GM18951 (cell line): ENCODE measurements at regions not wholly inside any gene's neighbourhood (a gene's known extent, or its start where the extent isn't known, plus 50 kb on each side); places are given as distances from the start of the nearest gene placed in this dataset.

Source experiments
- POLR2A ChIP-seq: IDR thresholded peaks from 4 replicates; pipeline ENCODE4 v1.6.1; 2011; ENCODE audit warnings: mild to moderate bottlenecking; ENCODE audit not compliant: insufficient read length, insufficient read depth; ENCODE audit errors: extremely low read depth
- in situ Hi-C: fragments of 300-500 bp; cut with MboI; formaldehyde crosslinking; loops from one replicate; pipeline ENCODE4 v1.12.0; 2022; ENCODE audit warnings: low sequenced_read_pairs, mixed read lengths, inconsistent platforms; ENCODE audit not compliant: unreplicated experiment

DNA sequence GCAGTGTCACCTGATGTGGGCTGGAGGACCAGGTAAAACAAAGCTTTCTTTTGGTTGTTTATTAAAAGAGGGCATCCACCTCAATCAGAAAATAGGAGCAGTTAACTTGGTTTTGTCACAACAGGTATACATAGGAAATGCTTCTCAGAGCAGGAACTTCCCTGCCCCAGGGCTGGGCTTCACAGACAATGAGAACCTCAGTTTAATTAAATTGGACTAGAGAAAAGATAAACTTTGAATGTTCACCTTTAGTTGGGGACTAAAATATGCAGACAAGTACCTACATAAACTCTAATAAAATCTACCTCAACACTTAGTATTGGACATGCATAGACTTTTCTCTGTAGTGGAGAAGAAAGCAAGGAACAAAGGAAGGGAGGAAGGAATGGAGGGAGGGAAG, 392.0 kb downstream of the ENC1 start:
- no peak for TF ChIP-seq POLR2A
- in situ Hi-C loops = no loop called here

DNA sequence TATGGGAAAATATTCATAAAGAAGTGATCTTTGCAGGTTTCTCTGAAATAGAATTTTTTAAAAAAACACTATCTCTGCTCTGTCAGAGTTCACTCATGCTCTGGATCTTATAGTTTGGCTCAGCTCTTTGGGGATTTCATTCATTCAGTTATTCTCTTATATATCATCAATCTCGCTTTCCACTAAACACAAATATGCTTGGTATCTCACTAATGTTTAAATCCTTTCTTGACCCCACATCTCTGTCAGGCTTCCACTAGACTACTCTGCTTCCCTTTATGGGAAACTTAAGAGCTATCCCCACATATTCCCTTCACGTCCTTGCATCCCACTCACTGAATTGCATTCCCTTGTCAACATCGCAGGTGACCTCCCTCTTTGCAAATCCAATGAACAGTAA, 396.1 kb downstream of the ENC1 start:
- in situ Hi-C loops = no loop called here
- no peak for TF ChIP-seq POLR2A

DNA sequence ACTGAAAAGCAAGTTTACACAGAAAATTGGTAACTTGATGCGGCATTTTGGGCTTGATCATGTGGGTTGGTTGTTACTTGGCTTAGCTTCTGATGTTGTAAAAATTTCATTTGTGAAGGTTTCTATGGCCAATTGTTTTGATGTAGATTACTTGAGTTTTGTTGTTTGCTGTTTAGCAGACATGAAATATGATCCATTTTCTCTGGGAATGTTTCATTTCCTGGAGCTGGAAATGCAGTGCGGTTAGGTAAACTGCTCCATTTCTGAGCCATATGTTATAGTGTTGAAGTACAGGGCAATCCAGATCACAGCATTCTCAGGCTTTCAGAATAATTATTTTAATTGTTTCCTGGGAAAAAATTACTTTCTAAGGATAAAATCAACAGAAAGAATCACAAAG, 396.9 kb downstream of the ENC1 start:
- in situ Hi-C loops = no loop called here
- no peak for TF ChIP-seq POLR2A

DNA sequence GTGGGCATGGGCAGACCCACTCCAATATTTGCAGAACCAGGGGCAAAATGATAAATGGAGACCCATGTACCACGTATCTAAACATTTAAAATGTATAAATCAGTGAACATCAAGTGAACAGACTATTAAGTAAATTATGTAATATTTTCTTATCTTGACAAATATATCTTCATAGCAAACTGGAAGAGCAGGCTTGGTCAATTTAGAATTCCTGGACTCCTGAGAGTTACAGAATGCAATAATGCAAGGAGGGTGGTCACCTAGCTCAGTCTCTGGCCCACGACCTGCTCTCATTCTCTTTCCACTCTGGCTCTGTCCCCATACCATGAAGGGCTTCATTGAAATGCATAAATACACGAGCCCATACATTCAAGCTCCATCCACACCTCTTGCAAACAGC, 398.0 kb downstream of the ENC1 start:
- no peak for TF ChIP-seq POLR2A
- in situ Hi-C loops = no loop called here

DNA sequence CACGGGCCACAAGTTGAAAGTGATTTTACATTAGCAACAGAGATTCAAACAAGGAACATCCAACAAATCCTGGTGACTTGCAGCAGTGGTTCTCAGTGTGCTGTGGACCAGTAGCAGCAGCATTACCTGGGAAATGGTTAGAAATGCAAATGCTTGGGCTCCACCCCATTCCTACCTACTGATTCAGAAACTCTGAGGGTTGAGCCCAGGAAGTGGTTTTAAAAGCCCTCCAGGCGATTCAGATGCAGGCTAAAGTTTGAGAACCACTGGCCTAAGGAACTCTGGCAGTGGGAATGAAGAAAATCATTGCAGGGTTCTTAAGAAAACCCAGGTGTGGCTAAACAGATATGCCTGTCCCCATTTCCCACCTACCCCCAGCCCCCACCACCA, 398.8 kb downstream of the ENC1 start:
- in situ Hi-C loops = no loop called here
- no peak for TF ChIP-seq POLR2A

DNA sequence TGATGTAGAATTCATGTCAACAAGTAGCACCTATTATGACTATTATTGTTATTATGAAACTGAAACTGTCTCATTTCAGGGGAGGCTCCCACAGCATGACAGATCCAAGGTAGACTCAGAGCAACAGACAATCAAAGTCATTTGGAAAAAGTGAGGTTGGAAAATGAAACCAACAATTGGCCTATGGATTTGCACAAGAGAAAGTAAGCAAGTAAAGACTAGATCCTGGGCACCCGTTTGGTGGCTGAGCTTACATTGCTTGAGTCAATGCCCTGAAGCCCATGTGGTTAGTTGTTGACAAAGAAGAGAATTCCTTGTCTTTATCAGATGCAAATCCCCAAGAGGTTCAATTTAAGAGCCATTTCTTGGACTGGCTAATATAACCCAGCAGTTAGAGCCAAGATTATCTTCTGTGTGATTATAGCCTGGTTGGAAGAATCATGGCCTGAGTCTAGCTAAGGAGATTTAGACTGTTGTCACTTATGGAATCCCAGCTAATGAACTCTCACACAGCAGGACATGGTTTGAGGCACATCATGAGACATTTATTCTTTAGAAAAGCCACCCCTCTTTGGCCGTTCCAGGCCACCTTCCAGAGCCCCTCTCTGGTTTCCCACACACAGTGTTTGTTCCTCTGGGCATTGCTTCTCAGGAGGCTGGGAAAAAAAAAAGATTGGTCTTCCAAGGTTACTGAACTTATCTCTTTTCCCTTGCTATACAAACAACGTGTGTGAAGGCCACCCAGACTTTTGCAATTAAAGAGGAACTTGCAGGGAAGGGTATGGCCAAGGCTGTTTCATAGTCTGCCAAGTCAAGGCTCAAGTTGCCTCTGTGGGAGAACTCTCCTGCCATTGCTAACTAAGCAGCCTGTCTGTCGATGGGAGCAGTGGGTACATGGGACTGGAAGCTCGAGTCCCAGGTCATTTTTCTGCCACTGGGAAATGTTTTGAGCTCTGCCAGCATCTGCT, 399.5 kb downstream of the ENC1 start:
- no peak for TF ChIP-seq POLR2A
- in situ Hi-C loops = no loop called here

DNA sequence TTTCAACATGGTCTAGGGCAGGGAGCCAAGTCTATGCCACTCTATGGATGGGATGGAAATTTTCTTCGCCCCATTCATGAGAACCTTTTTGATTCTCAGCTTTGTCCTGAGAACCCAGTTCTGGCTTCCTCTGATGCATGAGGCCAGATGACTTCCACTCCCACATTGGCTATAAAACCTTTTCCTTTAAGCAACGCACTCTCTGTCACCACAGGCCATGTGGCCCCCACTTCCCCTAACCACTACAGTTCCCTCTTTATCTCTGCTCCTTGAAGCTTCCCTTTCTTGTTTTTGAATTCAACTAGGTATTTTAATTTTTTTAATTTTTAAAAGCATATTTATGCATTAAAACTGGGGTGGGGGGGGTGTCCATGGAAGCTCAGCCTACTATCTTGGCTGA, 401.3 kb downstream of the ENC1 start:
- no peak for TF ChIP-seq POLR2A
- in situ Hi-C loops = no loop called here

DNA sequence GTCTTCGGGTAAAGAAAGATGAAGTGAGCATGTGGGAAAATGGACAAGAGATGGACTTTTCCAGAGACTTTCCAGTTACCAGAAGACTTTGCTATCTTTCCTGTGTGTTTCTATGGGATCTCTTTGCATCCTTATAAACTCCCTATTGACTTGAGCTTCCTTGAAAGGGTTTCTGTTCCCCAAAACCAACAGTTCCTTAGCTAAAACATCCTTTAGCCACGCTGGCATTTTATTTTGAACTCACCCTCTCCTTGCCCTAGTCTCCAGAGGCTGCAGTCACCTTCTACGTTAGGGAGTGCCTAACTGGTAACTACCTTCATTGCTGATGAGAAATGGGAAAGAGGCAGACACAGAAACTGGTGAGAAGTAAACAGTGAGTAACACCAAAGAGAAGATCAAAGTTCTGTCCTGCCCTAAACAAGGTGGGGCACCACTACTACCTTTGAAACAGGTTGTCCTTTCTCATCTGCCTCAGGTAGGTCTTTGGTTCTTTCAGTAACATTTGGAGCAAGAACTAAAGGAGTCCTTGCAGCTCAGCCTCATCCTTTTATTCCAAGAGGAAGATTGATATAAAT, 402.9 kb downstream of the ENC1 start:
- no peak for TF ChIP-seq POLR2A
- in situ Hi-C loops = no loop called here

DNA sequence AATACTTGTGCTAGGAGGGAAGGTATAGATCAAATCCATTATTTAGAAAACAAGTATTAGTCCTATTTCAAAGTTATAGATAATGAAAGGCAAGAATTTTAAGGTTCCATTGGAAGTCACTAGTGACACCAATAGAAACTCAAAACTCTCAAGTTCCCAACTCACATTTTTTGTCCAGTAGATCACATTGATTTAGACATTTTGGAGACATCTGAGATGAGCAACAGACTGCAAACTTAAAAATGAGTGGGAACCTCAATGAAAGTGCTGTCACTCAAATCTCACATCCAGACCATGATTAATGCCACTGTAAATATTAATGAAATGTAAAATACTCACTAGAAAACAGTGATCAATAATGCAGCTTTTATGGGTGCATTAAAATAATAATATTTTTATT, 405.0 kb downstream of the ENC1 start:
- in situ Hi-C loops = no loop called here
- TF ChIP-seq POLR2A = no peak

DNA sequence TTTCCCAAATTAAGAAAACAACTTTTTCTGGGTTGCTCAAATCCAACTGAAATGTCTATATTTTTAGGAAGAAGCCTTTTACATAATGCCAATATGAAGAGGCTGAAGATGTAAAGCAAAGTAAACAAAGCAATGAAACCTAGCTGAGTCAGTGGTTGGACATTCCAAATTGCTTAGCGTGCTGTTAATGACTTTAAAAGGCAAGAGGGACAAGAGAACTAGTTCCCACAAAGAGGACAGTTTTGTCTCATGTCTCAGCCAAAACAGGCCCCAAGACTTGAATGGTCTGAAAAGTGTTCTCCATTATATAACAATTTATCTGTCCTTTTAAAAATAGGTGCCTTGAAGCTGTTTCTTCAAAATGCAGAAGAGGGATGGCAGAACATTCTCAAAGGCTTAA, 407.0 kb downstream of the ENC1 start:
- no peak for TF ChIP-seq POLR2A
- in situ Hi-C loops = no loop called here

DNA sequence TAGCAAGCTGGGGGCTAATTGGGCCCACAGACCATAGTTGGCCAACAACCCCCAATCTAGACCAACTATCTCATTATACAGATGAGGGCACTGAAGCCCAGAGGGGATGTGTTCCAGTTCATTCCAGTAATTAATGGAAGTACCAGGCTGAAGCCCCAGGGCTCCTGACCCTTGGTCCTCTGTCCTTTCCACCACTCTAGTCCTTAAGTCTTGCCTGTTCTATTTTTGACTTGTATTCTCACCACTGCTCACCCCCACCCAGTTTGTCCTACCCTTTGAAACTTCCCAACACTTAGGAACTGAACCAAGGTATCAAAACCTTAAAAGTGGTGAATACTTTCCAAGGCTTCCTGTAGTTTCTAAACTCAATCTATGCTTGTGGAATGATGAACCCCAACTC, 407.4 kb downstream of the ENC1 start:
- no peak for TF ChIP-seq POLR2A
- in situ Hi-C loops = no loop called here

DNA sequence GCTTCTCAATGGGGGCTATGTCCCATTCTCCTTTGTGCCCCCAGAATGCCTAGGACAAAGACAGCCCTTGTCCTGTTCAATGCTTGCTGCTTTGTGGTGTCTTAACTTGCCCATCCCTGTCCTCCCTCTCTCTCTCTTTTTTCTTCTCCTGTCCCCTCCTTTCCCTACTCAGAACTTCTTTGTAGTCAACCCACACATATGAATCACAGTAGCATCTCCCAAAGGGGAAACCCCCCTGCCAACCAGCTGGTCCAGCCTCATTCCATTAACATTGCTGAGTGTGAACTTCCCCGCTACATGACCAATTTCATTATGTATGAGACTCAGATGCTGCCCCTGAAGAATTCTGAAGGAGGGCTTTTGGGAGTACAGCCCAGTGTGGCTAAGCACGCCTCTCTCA, 408.3 kb downstream of the ENC1 start:
- in situ Hi-C loops = no loop called here
- TF ChIP-seq POLR2A = no peak

DNA sequence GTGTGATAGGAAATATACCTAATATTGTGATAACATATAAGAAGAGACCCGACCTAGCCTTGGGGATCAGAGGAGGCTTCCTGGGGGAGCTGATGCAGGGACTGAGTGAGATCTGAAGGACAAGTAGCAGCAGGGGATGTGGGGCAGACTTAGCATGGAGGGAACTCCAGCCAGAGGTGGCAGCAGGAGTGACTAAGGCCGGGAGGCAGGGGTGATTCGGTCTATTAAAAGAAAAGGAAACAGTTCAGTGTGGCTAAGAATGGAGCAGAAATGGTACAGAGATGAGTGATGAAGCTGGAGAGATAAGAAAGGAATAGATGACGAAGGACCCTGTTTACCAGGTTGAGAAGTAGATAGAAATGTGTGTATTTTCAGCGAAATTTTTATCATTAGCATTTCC, 408.8 kb downstream of the ENC1 start:
- in situ Hi-C loops = no loop called here
- TF ChIP-seq POLR2A = no peak
